ENCODE measurements at regions not wholly inside any gene's neighbourhood (a gene's known extent, or its start where the extent isn't known, plus 50 kb on each side); places are given as distances from the start of the nearest gene placed in this dataset.

DNA sequence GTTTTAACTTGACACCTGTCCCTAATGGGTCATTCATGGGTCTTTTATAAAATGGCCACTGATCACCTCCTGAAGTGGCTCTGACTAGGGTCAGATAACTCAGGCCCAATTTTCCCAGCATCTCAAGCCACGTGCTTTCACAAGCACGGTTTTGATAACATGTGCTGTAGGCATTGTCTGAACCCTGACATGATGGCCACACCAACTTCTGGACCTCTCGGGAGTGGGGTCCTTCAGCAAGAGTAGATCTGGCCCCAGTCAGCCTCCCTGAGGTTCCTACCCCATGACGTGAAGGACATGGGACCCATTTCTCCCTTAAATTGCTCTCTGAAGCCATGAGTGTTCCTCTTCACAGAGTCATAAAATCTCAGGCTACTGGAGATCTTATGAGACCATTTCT, 60.4 kb upstream of the CCND1 start:
- TF ChIP-seq, protein P1, sequence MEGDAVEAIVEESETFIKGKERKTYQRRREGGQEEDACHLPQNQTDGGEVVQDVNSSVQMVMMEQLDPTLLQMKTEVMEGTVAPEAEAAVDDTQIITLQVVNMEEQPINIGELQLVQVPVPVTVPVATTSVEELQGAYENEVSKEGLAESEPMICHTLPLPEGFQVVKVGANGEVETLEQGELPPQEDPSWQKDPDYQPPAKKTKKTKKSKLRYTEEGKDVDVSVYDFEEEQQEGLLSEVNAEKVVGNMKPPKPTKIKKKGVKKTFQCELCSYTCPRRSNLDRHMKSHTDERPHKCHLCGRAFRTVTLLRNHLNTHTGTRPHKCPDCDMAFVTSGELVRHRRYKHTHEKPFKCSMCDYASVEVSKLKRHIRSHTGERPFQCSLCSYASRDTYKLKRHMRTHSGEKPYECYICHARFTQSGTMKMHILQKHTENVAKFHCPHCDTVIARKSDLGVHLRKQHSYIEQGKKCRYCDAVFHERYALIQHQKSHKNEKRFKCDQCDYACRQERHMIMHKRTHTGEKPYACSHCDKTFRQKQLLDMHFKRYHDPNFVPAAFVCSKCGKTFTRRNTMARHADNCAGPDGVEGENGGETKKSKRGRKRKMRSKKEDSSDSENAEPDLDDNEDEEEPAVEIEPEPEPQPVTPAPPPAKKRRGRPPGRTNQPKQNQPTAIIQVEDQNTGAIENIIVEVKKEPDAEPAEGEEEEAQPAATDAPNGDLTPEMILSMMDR (IDR thresholded peaks at IDR 0.05): no peak
- TF ChIP-seq POLR2A (IDR thresholded peaks at IDR 0.05): no peak
